ENCODE measurements at regions not wholly inside any gene's neighbourhood (a gene's known extent, or its start where the extent isn't known, plus 50 kb on each side); places are given as distances from the start of the nearest gene placed in this dataset.

DNA sequence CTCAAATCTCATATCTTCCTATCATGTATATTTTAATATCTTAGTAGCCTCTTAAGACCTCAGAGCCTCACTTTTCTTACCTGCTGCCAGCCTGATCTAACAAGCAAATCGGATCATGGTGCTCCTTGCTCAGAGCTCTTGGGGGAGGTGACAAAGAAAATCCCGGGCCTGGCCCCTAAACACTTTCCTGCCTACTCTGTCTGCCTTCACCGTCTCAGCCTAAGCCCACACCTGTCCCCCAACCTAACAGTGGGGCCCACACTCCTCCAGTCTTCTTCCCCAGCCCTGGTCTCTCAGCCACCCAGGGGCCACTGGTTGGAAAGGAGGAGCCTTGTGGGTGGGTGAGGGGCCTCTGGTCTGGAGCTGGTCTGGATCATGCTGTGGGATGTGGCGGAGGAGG lies 207.3 kb downstream of the HAUS1 start:
- Histone ChIP-seq H3K27ac (ENCODE audit: low read depth, low read length) (no peak overlapping the region), H3K27me3 (ENCODE audit: control insufficient read depth, insufficient read depth, low read length, poor library complexity, severe bottlenecking) (no peaks in the 10 kb centered on the region), H3K9me3 (ENCODE audit: control insufficient read depth, low read length) (peaks cover 11% of the 10 kb centered on the region), H3K36me3 (ENCODE audit: control insufficient read depth, insufficient read depth, low read length) (no peaks in the 10 kb centered on the region), H3K4me1 (ENCODE audit: control insufficient read depth, insufficient read depth, low read length) (no peaks in the 10 kb centered on the region), H3K4me3 (ENCODE audit: low read length) (no peak overlapping the region), H3K9ac (ENCODE audit: extremely low read depth, low read length, poor library complexity, severe bottlenecking) (no peak overlapping the region)
- TF ChIP-seq, protein P1, sequence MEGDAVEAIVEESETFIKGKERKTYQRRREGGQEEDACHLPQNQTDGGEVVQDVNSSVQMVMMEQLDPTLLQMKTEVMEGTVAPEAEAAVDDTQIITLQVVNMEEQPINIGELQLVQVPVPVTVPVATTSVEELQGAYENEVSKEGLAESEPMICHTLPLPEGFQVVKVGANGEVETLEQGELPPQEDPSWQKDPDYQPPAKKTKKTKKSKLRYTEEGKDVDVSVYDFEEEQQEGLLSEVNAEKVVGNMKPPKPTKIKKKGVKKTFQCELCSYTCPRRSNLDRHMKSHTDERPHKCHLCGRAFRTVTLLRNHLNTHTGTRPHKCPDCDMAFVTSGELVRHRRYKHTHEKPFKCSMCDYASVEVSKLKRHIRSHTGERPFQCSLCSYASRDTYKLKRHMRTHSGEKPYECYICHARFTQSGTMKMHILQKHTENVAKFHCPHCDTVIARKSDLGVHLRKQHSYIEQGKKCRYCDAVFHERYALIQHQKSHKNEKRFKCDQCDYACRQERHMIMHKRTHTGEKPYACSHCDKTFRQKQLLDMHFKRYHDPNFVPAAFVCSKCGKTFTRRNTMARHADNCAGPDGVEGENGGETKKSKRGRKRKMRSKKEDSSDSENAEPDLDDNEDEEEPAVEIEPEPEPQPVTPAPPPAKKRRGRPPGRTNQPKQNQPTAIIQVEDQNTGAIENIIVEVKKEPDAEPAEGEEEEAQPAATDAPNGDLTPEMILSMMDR (conservative IDR thresholded peaks at IDR 0.05), result no peak
- H3K9me3 Mint-ChIP-seq, result peaks cover 9% of the 10 kb centered on the region
- H3K27ac Mint-ChIP-seq, result no peak overlapping the region
- H3K27me3 Mint-ChIP-seq (ENCODE audit: insufficient read depth), result peaks cover 3% of the 10 kb centered on the region
- 82% methylated on average over 4 of the region's 4 CpGs; no CpG with 5 or more reads in 1 of the 2 experiments for WGBS, 2 experiments (ENCODE audit: insufficient coverage in 1 of 2, insufficient read length in 1 of 2)
- peak; percentile 35 for DNase-seq
- no peaks in the 10 kb centered on the region for H3K36me3 Mint-ChIP-seq (ENCODE audit: low read depth)
- no peaks in the 10 kb centered on the region for H3K4me1 Mint-ChIP-seq
- H3K4me3 Mint-ChIP-seq, result no peak overlapping the region

DNA sequence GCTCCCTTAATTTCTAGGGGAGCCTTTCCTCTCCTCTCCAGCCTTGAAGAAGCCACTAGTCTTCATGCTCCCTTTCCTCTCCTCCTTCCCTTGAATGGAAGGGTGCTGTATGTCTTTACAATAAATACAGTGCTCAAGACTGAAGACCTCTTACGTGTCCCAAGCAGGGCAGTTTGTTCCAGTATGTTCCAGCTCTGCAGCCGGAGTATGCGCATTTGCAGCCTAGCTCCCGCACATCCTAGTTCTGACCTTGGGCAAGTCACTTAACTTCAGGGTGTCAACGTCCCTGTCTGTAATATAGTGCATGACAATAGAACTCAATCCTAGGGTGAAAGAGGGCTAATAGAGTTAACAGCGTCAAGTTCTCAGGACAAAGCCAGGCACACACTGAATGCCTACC lies 208.0 kb downstream of the HAUS1 start:
- peak; percentile 19 for DNase-seq
- TF ChIP-seq, protein P1 (conservative IDR thresholded peaks at IDR 0.05), result no peak
- H3K4me3 Mint-ChIP-seq, result no peak overlapping the region
- Histone ChIP-seq H3K9ac (ENCODE audit: extremely low read depth, low read length, poor library complexity, severe bottlenecking) (no peak overlapping the region), H3K9me3 (ENCODE audit: control insufficient read depth, low read length) (peaks cover 4% of the 10 kb centered on the region), H3K4me1 (ENCODE audit: control insufficient read depth, insufficient read depth, low read length) (no peaks in the 10 kb centered on the region), H3K36me3 (ENCODE audit: control insufficient read depth, insufficient read depth, low read length) (no peaks in the 10 kb centered on the region), H3K4me3 (ENCODE audit: low read length) (no peak overlapping the region), H3K27ac (ENCODE audit: low read depth, low read length) (no peak overlapping the region), H3K27me3 (ENCODE audit: control insufficient read depth, insufficient read depth, low read length, poor library complexity, severe bottlenecking) (no peaks in the 10 kb centered on the region)
- H3K4me1 Mint-ChIP-seq, result no peaks in the 10 kb centered on the region
- no peaks in the 10 kb centered on the region for H3K36me3 Mint-ChIP-seq (ENCODE audit: low read depth)
- H3K27ac Mint-ChIP-seq, result no peak overlapping the region
- H3K27me3 Mint-ChIP-seq (ENCODE audit: insufficient read depth), result peaks cover 3% of the 10 kb centered on the region
- peaks cover 5% of the 10 kb centered on the region for H3K9me3 Mint-ChIP-seq
- WGBS, 2 experiments (ENCODE audit: insufficient coverage in 1 of 2, insufficient read length in 1 of 2), result 62 to 74% methylated on average over 5 to 6 of the region's 6 CpGs

DNA sequence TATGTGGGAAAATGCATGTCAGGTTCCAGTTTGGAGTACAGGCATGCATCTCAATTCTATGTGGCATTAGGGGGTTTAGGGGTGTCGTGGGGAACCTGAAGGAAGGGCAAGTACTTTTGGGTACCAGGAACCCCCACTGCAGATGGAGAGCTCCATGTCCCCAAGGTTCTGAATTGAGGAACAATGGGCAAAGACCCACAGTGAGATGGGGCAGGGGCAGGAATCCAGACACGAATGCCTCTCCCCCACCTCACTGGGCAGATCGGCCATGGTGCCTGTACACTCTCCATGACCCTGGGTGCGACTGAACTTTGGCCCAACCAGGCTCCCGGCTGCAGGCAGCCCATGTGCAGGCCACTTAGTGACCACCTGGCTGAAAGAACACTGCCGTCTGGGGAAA lies 209.3 kb downstream of the HAUS1 start:
- TF ChIP-seq, protein P1 (conservative IDR thresholded peaks at IDR 0.05), result no peak
- WGBS, 2 experiments (ENCODE audit: insufficient coverage in 1 of 2, insufficient read length in 1 of 2), result 91 to 94% methylated on average over 5 to 6 of the region's 6 CpGs
- Mint-ChIP-seq H3K27me3 (ENCODE audit: insufficient read depth) (peaks cover 1% of the 10 kb centered on the region), H3K4me3 (no peak overlapping the region), H3K36me3 (ENCODE audit: low read depth) (no peaks in the 10 kb centered on the region), H3K4me1 (no peaks in the 10 kb centered on the region), H3K27ac (no peak overlapping the region), H3K9me3 (no peaks in the 10 kb centered on the region)
- Histone ChIP-seq H3K9ac (ENCODE audit: extremely low read depth, low read length, poor library complexity, severe bottlenecking) (no peak overlapping the region), H3K4me3 (ENCODE audit: low read length) (no peak overlapping the region), H3K4me1 (ENCODE audit: control insufficient read depth, insufficient read depth, low read length) (no peaks in the 10 kb centered on the region), H3K36me3 (ENCODE audit: control insufficient read depth, insufficient read depth, low read length) (no peaks in the 10 kb centered on the region), H3K9me3 (ENCODE audit: control insufficient read depth, low read length) (no peaks in the 10 kb centered on the region), H3K27me3 (ENCODE audit: control insufficient read depth, insufficient read depth, low read length, poor library complexity, severe bottlenecking) (no peaks in the 10 kb centered on the region), H3K27ac (ENCODE audit: low read depth, low read length) (no peak overlapping the region)
- DNase-seq, result no peak
